Vagina (tissue), 2 donors: ENCODE measurements at regions not wholly inside any gene's neighbourhood (a gene's known extent, or its start where the extent isn't known, plus 50 kb on each side); places are given as distances from the start of the nearest gene placed in this dataset.

Experiments
- DNase-seq, 2 donors: peaks; one replicate each; pipeline ENCODE4 v3.0.0-alpha.2; 2017; ENCODE audit errors: extremely low spot score in 2 of 2
- H3K27ac ChIP-seq: fragments of 200-600 bp; sonication (generic); one replicate; pipeline ENCODE4 v1.5.1; 2019
- H3K27me3 ChIP-seq: fragments of 200-600 bp; sonication (generic); one replicate; pipeline ENCODE4 v1.5.1; 2019
- H3K36me3 ChIP-seq, 2 donors: fragments of 200-600 bp; sonication (generic); one replicate each; pipeline ENCODE4 v1.5.1; 2017 to 2019
- H3K4me1 ChIP-seq: fragments of 200-600 bp; sonication (generic); one replicate; pipeline ENCODE4 v1.5.1; 2019
- H3K4me3 ChIP-seq, 2 donors: fragments of 200-600 bp; sonication (generic); 1 replicate in 1 of 2; 2 replicates in 1 of 2; pipeline ENCODE4 v1.5.1; 2016 to 2019
- H3K9me3 ChIP-seq: fragments of 200-600 bp; sonication (generic); one replicate; pipeline ENCODE4 v1.5.1; 2019
- CTCF ChIP-seq, 3 experiments: fragments of 450-650 bp in 2 of 3; fragments of 200-600 bp in 1 of 3; sonication (generic) in 1 of 3; IDR thresholded peaks; one replicate each; pipeline ENCODE4 v1.5.1; 2017 to 2019; ENCODE audit warnings: antibody characterized with exemption in 3 of 3, mild to moderate bottlenecking in 2 of 3, moderate library complexity in 2 of 3
- POLR2A ChIP-seq, 2 donors: fragments of 450-650 bp; IDR thresholded peaks; one replicate each; pipeline ENCODE4 v1.6.1; 2017; ENCODE audit warnings: antibody characterized with exemption in 2 of 2, mild to moderate bottlenecking in 2 of 2, moderate library complexity in 2 of 2
- POLR2AphosphoS5 ChIP-seq, 2 donors: sonication (generic); formaldehyde crosslinking; IDR thresholded peaks; one replicate each; pipeline ENCODE4 v1.9.0; 2017; ENCODE audit warnings: antibody characterized with exemption in 2 of 2, mild to moderate bottlenecking in 2 of 2, low read depth in 1 of 2; ENCODE audit not compliant: insufficient read depth in 1 of 2
- intact Hi-C: fragments of 100-400 bp; cut with DNase I; formaldehyde crosslinking; loops from one replicate; pipeline ENCODE4 v1.15.1; 2023

GRCh38 chr2:187943772-187944369 is 347.8 kb upstream of the GULP1 start:
- H3K27me3 ChIP-seq: no peaks in the 10 kb centered on the region
- no peak for TF ChIP-seq POLR2AphosphoS5 (IDR thresholded peaks at IDR 0.05; ENCODE audit: insufficient read depth in 1 of 2, low read depth in 1 of 2)
- no peak for TF ChIP-seq CTCF (IDR thresholded peaks at IDR 0.05)
- TF ChIP-seq POLR2A (IDR thresholded peaks at IDR 0.05): no peak
- no peaks in the 10 kb centered on the region for H3K9me3 ChIP-seq
- H3K36me3 ChIP-seq: no peaks in the 10 kb centered on the region
- H3K4me3 ChIP-seq: no peak overlapping the region
- intact Hi-C loops: no loop called here
- no peak for DNase-seq
- H3K4me1 ChIP-seq: no peaks in the 10 kb centered on the region
- no peak overlapping the region for H3K27ac ChIP-seq

GRCh38 chr2:187949859-187950258 is 341.8 kb upstream of the GULP1 start:
- no peaks in the 10 kb centered on the region for H3K4me1 ChIP-seq
- H3K36me3 ChIP-seq: no peaks in the 10 kb centered on the region
- intact Hi-C loops: no loop called here
- H3K27me3 ChIP-seq: no peaks in the 10 kb centered on the region
- no peak for TF ChIP-seq POLR2AphosphoS5 (IDR thresholded peaks at IDR 0.05; ENCODE audit: insufficient read depth in 1 of 2, low read depth in 1 of 2)
- no peak for TF ChIP-seq POLR2A (IDR thresholded peaks at IDR 0.05)
- no peak for TF ChIP-seq CTCF (IDR thresholded peaks at IDR 0.05)
- H3K9me3 ChIP-seq: no peaks in the 10 kb centered on the region
- H3K27ac ChIP-seq: no peak overlapping the region
- no peak for DNase-seq
- no peak overlapping the region for H3K4me3 ChIP-seq

- Histone ChIP-seq H3K4me3 (no peak overlapping the region), H3K27ac (no peak overlapping the region), H3K27me3 (no peaks in the 10 kb centered on the region), H3K4me1 (no peaks in the 10 kb centered on the region), H3K9me3 (no peaks in the 10 kb centered on the region), H3K36me3 (no peaks in the 10 kb centered on the region)
- DNase-seq: no peak
- TF ChIP-seq POLR2A (IDR thresholded peaks at IDR 0.05) (no peak), POLR2AphosphoS5 (IDR thresholded peaks at IDR 0.05; ENCODE audit: insufficient read depth in 1 of 2, low read depth in 1 of 2) (no peak), CTCF (IDR thresholded peaks at IDR 0.05) (no peak)
- intact Hi-C loops: no loop called here
These were observed 340.0 kb upstream of the GULP1 start for GRCh38 chr2:187951470-187952218.

- Histone ChIP-seq H3K4me1 (no peaks in the 10 kb centered on the region), H3K27me3 (no peaks in the 10 kb centered on the region), H3K9me3 (no peaks in the 10 kb centered on the region), H3K4me3 (no peak overlapping the region), H3K36me3 (no peaks in the 10 kb centered on the region), H3K27ac (no peak overlapping the region)
- intact Hi-C loops: no loop called here
- TF ChIP-seq CTCF (IDR thresholded peaks at IDR 0.05) (no peak), POLR2AphosphoS5 (IDR thresholded peaks at IDR 0.05; ENCODE audit: insufficient read depth in 1 of 2, low read depth in 1 of 2) (no peak), POLR2A (IDR thresholded peaks at IDR 0.05) (no peak)
- DNase-seq: no peak
These were observed 334.7 kb upstream of the GULP1 start for GRCh38 chr2:187956906-187957534.

GRCh38 chr2:187959821-187960220 is 331.9 kb upstream of the GULP1 start:
- H3K9me3 ChIP-seq: no peaks in the 10 kb centered on the region
- H3K27ac ChIP-seq: no peak overlapping the region
- TF ChIP-seq POLR2AphosphoS5 (IDR thresholded peaks at IDR 0.05; ENCODE audit: insufficient read depth in 1 of 2, low read depth in 1 of 2): no peak
- no peak for TF ChIP-seq POLR2A (IDR thresholded peaks at IDR 0.05)
- TF ChIP-seq CTCF (IDR thresholded peaks at IDR 0.05): no peak
- no peaks in the 10 kb centered on the region for H3K27me3 ChIP-seq
- no peak for DNase-seq
- H3K4me3 ChIP-seq: no peak overlapping the region
- intact Hi-C loops: no loop called here
- no peaks in the 10 kb centered on the region for H3K36me3 ChIP-seq
- no peaks in the 10 kb centered on the region for H3K4me1 ChIP-seq
